ENCODE measurements at regions not wholly inside any gene's neighbourhood (a gene's known extent, or its start where the extent isn't known, plus 50 kb on each side); places are given as distances from the start of the nearest gene placed in this dataset.
A peak's percentile ranks its signal among the peaks of the same experiment; 100 is the strongest.

GRCh38 chr1:170313306-170313705 lies 167.5 kb downstream of the NTMT2 start:
- DNase-seq = no peak

- no peak for DNase-seq
Observed at GRCh38 chr1:170316270-170316669, 170.5 kb downstream of the NTMT2 start.

GRCh38 chr1:170318141-170318540 lies 172.4 kb downstream of the NTMT2 start:
- no peak for DNase-seq

- DNase-seq = no peak
Observed at GRCh38 chr1:170318736-170319135, 173.0 kb downstream of the NTMT2 start.

GRCh38 chr1:170321113-170321512 lies 175.4 kb downstream of the NTMT2 start:
- DNase-seq = no peak

- no peak for DNase-seq
Observed at GRCh38 chr1:170326186-170326585, 180.4 kb downstream of the NTMT2 start.

- peak in 1 of 2 donors; percentile 4 for DNase-seq
Observed at GRCh38 chr1:170332801-170333200, 187.0 kb downstream of the NTMT2 start.

- DNase-seq = no peak
Observed at GRCh38 chr1:170337413-170337994, 191.7 kb downstream of the NTMT2 start.

GRCh38 chr1:170339534-170339933 lies 192.4 kb upstream of the GORAB start:
- DNase-seq = no peak

- DNase-seq = no peak
Observed at GRCh38 chr1:170340308-170340707, 191.7 kb upstream of the GORAB start.

- no peak for DNase-seq
Observed at GRCh38 chr1:170351366-170351946, 180.5 kb upstream of the GORAB start.

GRCh38 chr1:170354246-170354645 lies 177.7 kb upstream of the GORAB start:
- no peak for DNase-seq

- DNase-seq = no peak
Observed at GRCh38 chr1:170354690-170355089, 177.3 kb upstream of the GORAB start.

GRCh38 chr1:170355267-170355801 lies 176.6 kb upstream of the GORAB start:
- DNase-seq = no peak

- DNase-seq = no peak
Observed at GRCh38 chr1:170356585-170356984, 175.4 kb upstream of the GORAB start.

GRCh38 chr1:170357750-170358149 lies 174.2 kb upstream of the GORAB start:
- no peak for DNase-seq

GRCh38 chr1:170360601-170361000 lies 171.4 kb upstream of the GORAB start:
- no peak for DNase-seq

GRCh38 chr1:170365331-170365730 lies 166.6 kb upstream of the GORAB start:
- DNase-seq = no peak

- DNase-seq = no peak
Observed at GRCh38 chr1:170366980-170367379, 165.0 kb upstream of the GORAB start.

- no peak for DNase-seq
Observed at GRCh38 chr1:170367615-170368014, 164.4 kb upstream of the GORAB start.

- no peak for DNase-seq
Observed at GRCh38 chr1:170369000-170369399, 163.0 kb upstream of the GORAB start.

GRCh38 chr1:170369417-170369816 lies 162.5 kb upstream of the GORAB start:
- DNase-seq = no peak

GRCh38 chr1:170370087-170370486 lies 161.9 kb upstream of the GORAB start:
- DNase-seq = no peak
